ENCODE measurements at regions not wholly inside any gene's neighbourhood (a gene's known extent, or its start where the extent isn't known, plus 50 kb on each side); places are given as distances from the start of the nearest gene placed in this dataset.

DNA sequence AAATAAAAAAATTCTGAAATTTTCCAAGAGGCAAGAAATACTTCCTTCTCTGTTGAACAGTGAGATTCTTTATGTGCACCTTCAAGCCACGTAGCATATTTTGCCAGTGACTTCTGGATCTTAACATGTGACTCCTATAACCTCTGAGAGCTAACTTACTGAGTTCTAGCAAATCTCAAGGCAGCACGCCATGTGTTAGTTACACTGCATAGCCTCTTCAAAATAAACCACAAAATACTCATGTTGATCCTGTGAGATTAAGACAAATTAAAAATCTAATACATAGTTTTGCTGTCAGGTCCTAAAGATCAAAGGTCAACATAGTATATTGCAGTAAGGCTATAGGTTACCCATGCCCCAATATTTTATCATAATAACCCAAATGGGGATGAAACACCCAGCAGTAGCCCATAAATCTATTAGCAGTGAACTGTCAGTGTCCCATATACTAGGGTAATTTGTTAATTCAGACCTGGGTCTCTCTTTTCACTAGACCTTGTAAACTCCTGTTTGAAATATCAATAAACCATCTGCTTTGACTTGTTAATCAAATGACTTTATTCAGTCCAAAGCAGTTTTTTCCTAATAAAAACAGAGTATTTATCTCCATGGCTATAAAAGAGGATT is 343.1 kb downstream of the ZFHX3 start:
- TF ChIP-seq POLR2AphosphoS5 (IDR thresholded peaks at IDR 0.05): no peak
- no peak for TF ChIP-seq POLR2A (IDR thresholded peaks at IDR 0.05)
- TF ChIP-seq, protein P1, sequence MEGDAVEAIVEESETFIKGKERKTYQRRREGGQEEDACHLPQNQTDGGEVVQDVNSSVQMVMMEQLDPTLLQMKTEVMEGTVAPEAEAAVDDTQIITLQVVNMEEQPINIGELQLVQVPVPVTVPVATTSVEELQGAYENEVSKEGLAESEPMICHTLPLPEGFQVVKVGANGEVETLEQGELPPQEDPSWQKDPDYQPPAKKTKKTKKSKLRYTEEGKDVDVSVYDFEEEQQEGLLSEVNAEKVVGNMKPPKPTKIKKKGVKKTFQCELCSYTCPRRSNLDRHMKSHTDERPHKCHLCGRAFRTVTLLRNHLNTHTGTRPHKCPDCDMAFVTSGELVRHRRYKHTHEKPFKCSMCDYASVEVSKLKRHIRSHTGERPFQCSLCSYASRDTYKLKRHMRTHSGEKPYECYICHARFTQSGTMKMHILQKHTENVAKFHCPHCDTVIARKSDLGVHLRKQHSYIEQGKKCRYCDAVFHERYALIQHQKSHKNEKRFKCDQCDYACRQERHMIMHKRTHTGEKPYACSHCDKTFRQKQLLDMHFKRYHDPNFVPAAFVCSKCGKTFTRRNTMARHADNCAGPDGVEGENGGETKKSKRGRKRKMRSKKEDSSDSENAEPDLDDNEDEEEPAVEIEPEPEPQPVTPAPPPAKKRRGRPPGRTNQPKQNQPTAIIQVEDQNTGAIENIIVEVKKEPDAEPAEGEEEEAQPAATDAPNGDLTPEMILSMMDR (IDR thresholded peaks at IDR 0.05): no peak
- TF ChIP-seq EP300 (IDR thresholded peaks at IDR 0.05): no peak
- no peak overlapping the region for H3K27ac ChIP-seq
- WGBS, 2 donors: 87 to 89% methylated on average over 2 of the region's 2 CpGs

GRCh38 chr16:72689851-72690250 is 358.1 kb downstream of the ZFHX3 start:
- Histone ChIP-seq H3K27me3 (no peaks in the 10 kb centered on the region), H3K27ac (no peak overlapping the region), H3K4me1 (no peaks in the 10 kb centered on the region), H3K36me3 (no peaks in the 10 kb centered on the region), H3K9me3 (no peaks in the 10 kb centered on the region), H3K4me3 (no peak overlapping the region)
- DNase-seq (no peak), ATAC-seq (ENCODE audit: low FRiP score in 2 of 2) (no peak)
- no peak for TF ChIP-seq POLR2A (IDR thresholded peaks at IDR 0.05)
- TF ChIP-seq EP300 (IDR thresholded peaks at IDR 0.05): no peak
- no peak for TF ChIP-seq POLR2AphosphoS5 (IDR thresholded peaks at IDR 0.05)
- TF ChIP-seq, protein P1 (IDR thresholded peaks at IDR 0.05): no peak
- 87 to 88% methylated on average over 2 of the region's 2 CpGs for WGBS, 2 donors

More for the DNA sequence above, 343.1 kb downstream of the ZFHX3 start:
- ATAC-seq (ENCODE audit: low FRiP score in 2 of 2) (no peak), DNase-seq (no peak)
- no peaks in the 10 kb centered on the region for H3K27me3 ChIP-seq
- H3K4me3 ChIP-seq: no peak overlapping the region
- H3K36me3 ChIP-seq: no peaks in the 10 kb centered on the region
- no peaks in the 10 kb centered on the region for H3K4me1 ChIP-seq
- H3K9me3 ChIP-seq: peaks cover 0 to 4% (median 0%) of the 10 kb centered on the region in 4 donors

DNA sequence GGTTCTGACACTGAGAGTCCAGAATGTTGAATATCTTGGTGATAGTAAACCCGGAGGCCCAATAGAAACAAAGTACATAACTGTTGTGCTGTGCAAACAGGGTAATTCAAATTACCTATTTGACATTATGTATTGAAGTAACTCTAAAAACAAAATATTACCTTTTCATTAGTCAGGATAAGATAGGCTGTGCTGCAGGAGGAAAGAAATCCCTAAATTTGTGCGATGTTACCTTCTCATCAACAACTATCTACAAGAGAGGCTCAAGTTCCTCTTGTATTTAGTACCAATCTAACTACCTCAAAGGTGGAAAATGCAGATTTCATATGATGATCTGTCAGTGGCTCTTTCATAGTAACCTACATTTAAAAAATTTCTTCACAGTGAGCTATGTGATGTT is 367.2 kb downstream of the ZFHX3 start:
- ATAC-seq (ENCODE audit: low FRiP score in 2 of 2) (no peak), DNase-seq (no peak)
- H3K36me3 ChIP-seq: no peaks in the 10 kb centered on the region
- H3K27me3 ChIP-seq: no peaks in the 10 kb centered on the region
- TF ChIP-seq, protein P1 (IDR thresholded peaks at IDR 0.05): no peak
- TF ChIP-seq POLR2AphosphoS5 (IDR thresholded peaks at IDR 0.05): no peak
- TF ChIP-seq EP300 (IDR thresholded peaks at IDR 0.05): no peak
- TF ChIP-seq POLR2A (IDR thresholded peaks at IDR 0.05): no peak
- 88 to 94% methylated on average over 2 of the region's 2 CpGs for WGBS, 2 donors
- H3K9me3 ChIP-seq: no peaks in the 10 kb centered on the region
- H3K27ac ChIP-seq: no peak overlapping the region
- no peak overlapping the region for H3K4me3 ChIP-seq
- no peaks in the 10 kb centered on the region for H3K4me1 ChIP-seq

DNA sequence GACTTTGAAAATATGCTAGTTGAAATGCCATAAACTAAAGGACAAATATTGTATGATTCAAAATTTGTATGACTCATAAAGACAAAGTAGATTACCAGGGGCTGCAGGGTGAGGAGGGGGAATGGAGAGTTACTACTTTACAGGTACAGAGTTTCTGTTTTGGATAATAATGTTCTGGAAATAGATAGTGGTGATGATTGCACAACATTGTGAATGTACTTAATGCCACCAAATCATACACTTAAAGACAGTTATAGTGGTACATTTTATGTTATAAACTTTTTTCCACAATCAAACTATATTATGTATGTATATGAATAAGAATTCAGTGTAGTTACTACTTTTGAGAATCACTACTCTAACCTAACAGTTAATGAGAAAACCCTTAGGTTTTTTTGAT is 368.1 kb downstream of the ZFHX3 start:
- no peak for ATAC-seq (ENCODE audit: low FRiP score in 2 of 2)
- H3K4me1 ChIP-seq: no peaks in the 10 kb centered on the region
- H3K27ac ChIP-seq: no peak overlapping the region
- DNase-seq: no peak
- no peaks in the 10 kb centered on the region for H3K36me3 ChIP-seq
- H3K4me3 ChIP-seq: no peak overlapping the region
- no peaks in the 10 kb centered on the region for H3K27me3 ChIP-seq
- no peak for TF ChIP-seq POLR2A (IDR thresholded peaks at IDR 0.05)
- no peak for TF ChIP-seq POLR2AphosphoS5 (IDR thresholded peaks at IDR 0.05)
- TF ChIP-seq, protein P1 (IDR thresholded peaks at IDR 0.05): no peak
- TF ChIP-seq EP300 (IDR thresholded peaks at IDR 0.05): no peak
- no peaks in the 10 kb centered on the region for H3K9me3 ChIP-seq

All from upper lobe of left lung (tissue), 6 donors.